HG02884 (cell line): ENCODE measurements at regions not wholly inside any gene's neighbourhood (a gene's known extent, or its start where the extent isn't known, plus 50 kb on each side); places are given as distances from the start of the nearest gene placed in this dataset.

Source experiments
- ATAC-seq: cut with Tn5 transposase; IDR thresholded peaks from one replicate; pipeline ENCODE4 v1.9.1; 2021; ENCODE audit warnings: mild to moderate bottlenecking, moderate library complexity; ENCODE audit not compliant: unreplicated experiment

- no peak for ATAC-seq
Observed at GRCh38 chr4:58216461-58216860, 1106.3 kb upstream of the IGFBP7 start.

- no peak for ATAC-seq
Observed at GRCh38 chr4:58214376-58214775, 1104.2 kb upstream of the IGFBP7 start.

GRCh38 chr4:58209551-58209950 is 1099.4 kb upstream of the IGFBP7 start:
- no peak for ATAC-seq

- no peak for ATAC-seq
Observed at GRCh38 chr4:58209001-58209400, 1098.8 kb upstream of the IGFBP7 start.

- ATAC-seq: no peak
Observed at GRCh38 chr4:58205446-58206235, 1095.5 kb upstream of the IGFBP7 start.

- no peak for ATAC-seq
Observed at GRCh38 chr4:58192217-58192616, 1082.0 kb upstream of the IGFBP7 start.

- no peak for ATAC-seq
Observed at GRCh38 chr4:58191109-58191508, 1080.9 kb upstream of the IGFBP7 start.

- no peak for ATAC-seq
Observed at GRCh38 chr4:58188316-58188715, 1078.1 kb upstream of the IGFBP7 start.

- ATAC-seq: no peak
Observed at GRCh38 chr4:58175024-58175423, 1064.8 kb upstream of the IGFBP7 start.

GRCh38 chr4:58166490-58166889 is 1056.3 kb upstream of the IGFBP7 start:
- ATAC-seq: no peak

GRCh38 chr4:58163156-58163555 is 1053.0 kb upstream of the IGFBP7 start:
- ATAC-seq: no peak

- ATAC-seq: no peak
Observed at GRCh38 chr4:58149404-58150085, 1039.4 kb upstream of the IGFBP7 start.

- no peak for ATAC-seq
Observed at GRCh38 chr4:58144721-58145120, 1034.5 kb upstream of the IGFBP7 start.

GRCh38 chr4:58138786-58139668 is 1028.8 kb upstream of the IGFBP7 start:
- ATAC-seq: no peak

- no peak for ATAC-seq
Observed at GRCh38 chr4:58136604-58137003, 1026.4 kb upstream of the IGFBP7 start.

GRCh38 chr4:58127680-58128079 is 1017.5 kb upstream of the IGFBP7 start:
- ATAC-seq: no peak

GRCh38 chr4:58119298-58119697 is 1009.1 kb upstream of the IGFBP7 start:
- ATAC-seq: no peak

GRCh38 chr4:58113126-58113525 is 1002.9 kb upstream of the IGFBP7 start:
- ATAC-seq: no peak

- ATAC-seq: no peak
Observed at GRCh38 chr4:58111818-58112217, 1001.6 kb upstream of the IGFBP7 start.

GRCh38 chr4:58093352-58093751 is 983.2 kb upstream of the IGFBP7 start:
- no peak for ATAC-seq

- no peak for ATAC-seq
Observed at GRCh38 chr4:58090539-58090938, 980.4 kb upstream of the IGFBP7 start.
